ENCODE measurements at regions not wholly inside any gene's neighbourhood (a gene's known extent, or its start where the extent isn't known, plus 50 kb on each side); places are given as distances from the start of the nearest gene placed in this dataset.

- H4K20me1 ChIP-seq (ENCODE audit: low read length) = no peaks in the 10 kb centered on the region
- peaks cover 89% of the 10 kb centered on the region for H3K27me3 ChIP-seq (ENCODE audit: low read length)
- H2AFZ ChIP-seq (ENCODE audit: low read length) = no peak overlapping the region
- no peaks in the 10 kb centered on the region for H3K4me1 ChIP-seq (ENCODE audit: insufficient read depth, low read length)
- ChIA-PET POLR2A (ENCODE audit: unreplicated experiment) (no interaction called here), CTCF (no interaction called here)
- no peak for ATAC-seq
- BruUV-seq (replicated peaks) = no TSS peak
- intact Hi-C loops (cut with micrococcal nuclease) = no loop called here
- DNase-seq = no peak
- no peaks in the 10 kb centered on the region for H3K36me3 ChIP-seq (ENCODE audit: low read depth, low read length)
- TF ChIP-seq, protein P1, sequence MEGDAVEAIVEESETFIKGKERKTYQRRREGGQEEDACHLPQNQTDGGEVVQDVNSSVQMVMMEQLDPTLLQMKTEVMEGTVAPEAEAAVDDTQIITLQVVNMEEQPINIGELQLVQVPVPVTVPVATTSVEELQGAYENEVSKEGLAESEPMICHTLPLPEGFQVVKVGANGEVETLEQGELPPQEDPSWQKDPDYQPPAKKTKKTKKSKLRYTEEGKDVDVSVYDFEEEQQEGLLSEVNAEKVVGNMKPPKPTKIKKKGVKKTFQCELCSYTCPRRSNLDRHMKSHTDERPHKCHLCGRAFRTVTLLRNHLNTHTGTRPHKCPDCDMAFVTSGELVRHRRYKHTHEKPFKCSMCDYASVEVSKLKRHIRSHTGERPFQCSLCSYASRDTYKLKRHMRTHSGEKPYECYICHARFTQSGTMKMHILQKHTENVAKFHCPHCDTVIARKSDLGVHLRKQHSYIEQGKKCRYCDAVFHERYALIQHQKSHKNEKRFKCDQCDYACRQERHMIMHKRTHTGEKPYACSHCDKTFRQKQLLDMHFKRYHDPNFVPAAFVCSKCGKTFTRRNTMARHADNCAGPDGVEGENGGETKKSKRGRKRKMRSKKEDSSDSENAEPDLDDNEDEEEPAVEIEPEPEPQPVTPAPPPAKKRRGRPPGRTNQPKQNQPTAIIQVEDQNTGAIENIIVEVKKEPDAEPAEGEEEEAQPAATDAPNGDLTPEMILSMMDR (conservative IDR thresholded peaks at IDR 0.05; ENCODE audit: low read depth, low read length) = no peak
- TF ChIP-seq EZH2 (IDR thresholded peaks at IDR 0.05; ENCODE audit: low read length, unreplicated experiment) = no peak
- no peak for TF ChIP-seq EZH2phosphoT487 (IDR thresholded peaks at IDR 0.05; ENCODE audit: borderline replicate concordance, low read length)
- no peaks in the 10 kb centered on the region for H3K9me2 ChIP-seq (replicated peaks; ENCODE audit: low read length)
- no peak overlapping the region for H3K27ac ChIP-seq (ENCODE audit: low read length)
- no peak overlapping the region for H3K4me2 ChIP-seq (ENCODE audit: low read length)
- H3K79me2 ChIP-seq (ENCODE audit: low read length) = no peaks in the 10 kb centered on the region
- no peak overlapping the region for H3K4me3 ChIP-seq (ENCODE audit: low read length)
- H3F3A ChIP-seq (ENCODE audit: low read length, unreplicated experiment) = no peaks in the 10 kb centered on the region
- no peaks in the 10 kb centered on the region for H3K9me3 ChIP-seq (ENCODE audit: low read length)
- no peak overlapping the region for H3K9ac ChIP-seq (ENCODE audit: low read length)
Measured at GRCh38 chr12:127829281-127830064, 437.5 kb upstream of the TMEM132C start.

DNA sequence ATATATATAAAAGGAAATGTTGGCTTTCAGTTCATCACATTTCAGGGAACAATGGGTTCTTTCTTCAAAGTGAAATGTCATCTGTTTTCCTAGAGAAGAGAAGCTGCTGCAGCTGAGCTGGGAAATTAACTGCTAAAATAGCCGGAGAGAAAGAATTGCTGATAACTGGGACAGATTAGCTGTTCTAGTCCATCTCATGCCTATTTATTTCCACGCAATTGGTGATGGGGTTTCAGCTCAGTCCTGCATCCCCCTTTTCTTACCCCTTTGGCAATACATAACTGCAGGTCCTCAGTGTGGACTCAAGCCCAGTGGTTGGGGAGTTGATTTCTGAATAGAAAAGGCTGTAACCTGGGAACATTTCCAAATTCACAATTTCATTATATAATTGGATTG lies 436.9 kb upstream of the TMEM132C start:
- DNase-seq (no peak), ATAC-seq (no peak)
- ChIA-PET POLR2A (ENCODE audit: unreplicated experiment) (no interaction called here), CTCF (no interaction called here)
- no peak overlapping the region for H3K27ac ChIP-seq (ENCODE audit: low read length)
- H3K36me3 ChIP-seq (ENCODE audit: low read depth, low read length) = no peaks in the 10 kb centered on the region
- intact Hi-C loops (cut with micrococcal nuclease) = no loop called here
- no TSS peak for BruUV-seq (replicated peaks)
- H3K4me1 ChIP-seq (ENCODE audit: insufficient read depth, low read length) = no peaks in the 10 kb centered on the region
- H3K4me3 ChIP-seq (ENCODE audit: low read length) = no peak overlapping the region
- H3K9me2 ChIP-seq (replicated peaks; ENCODE audit: low read length) = no peaks in the 10 kb centered on the region
- H3K27me3 ChIP-seq (ENCODE audit: low read length) = peaks cover 90% of the 10 kb centered on the region
- no peak for TF ChIP-seq EZH2phosphoT487 (IDR thresholded peaks at IDR 0.05; ENCODE audit: borderline replicate concordance, low read length)
- no peaks in the 10 kb centered on the region for H3K79me2 ChIP-seq (ENCODE audit: low read length)
- no peaks in the 10 kb centered on the region for H3F3A ChIP-seq (ENCODE audit: low read length, unreplicated experiment)
- H3K4me2 ChIP-seq (ENCODE audit: low read length) = no peak overlapping the region
- H2AFZ ChIP-seq (ENCODE audit: low read length) = no peak overlapping the region
- H4K20me1 ChIP-seq (ENCODE audit: low read length) = no peaks in the 10 kb centered on the region
- no peak overlapping the region for H3K9ac ChIP-seq (ENCODE audit: low read length)
- H3K9me3 ChIP-seq (ENCODE audit: low read length) = no peaks in the 10 kb centered on the region

GRCh38 chr12:127830730-127831129 lies 436.2 kb upstream of the TMEM132C start:
- Histone ChIP-seq H3K79me2 (ENCODE audit: low read length) (no peaks in the 10 kb centered on the region), H3K36me3 (ENCODE audit: low read depth, low read length) (no peaks in the 10 kb centered on the region), H3K9me3 (ENCODE audit: low read length) (no peaks in the 10 kb centered on the region), H3K4me2 (ENCODE audit: low read length) (no peak overlapping the region), H3K4me3 (ENCODE audit: low read length) (no peak overlapping the region), H3F3A (ENCODE audit: low read length, unreplicated experiment) (no peaks in the 10 kb centered on the region), H3K9ac (ENCODE audit: low read length) (no peak overlapping the region), H4K20me1 (ENCODE audit: low read length) (no peaks in the 10 kb centered on the region), H3K27me3 (ENCODE audit: low read length) (peaks cover 90% of the 10 kb centered on the region), H3K4me1 (ENCODE audit: insufficient read depth, low read length) (no peaks in the 10 kb centered on the region), H3K9me2 (replicated peaks; ENCODE audit: low read length) (no peaks in the 10 kb centered on the region), H2AFZ (ENCODE audit: low read length) (no peak overlapping the region), H3K27ac (ENCODE audit: low read length) (no peak overlapping the region)
- CTCF ChIA-PET = no interaction called here
- TF ChIP-seq EZH2 (IDR thresholded peaks at IDR 0.05; ENCODE audit: low read length, unreplicated experiment) (no peak), EZH2phosphoT487 (IDR thresholded peaks at IDR 0.05; ENCODE audit: borderline replicate concordance, low read length) (no peak)
- TF ChIP-seq, protein P1 (conservative IDR thresholded peaks at IDR 0.05; ENCODE audit: low read depth, low read length) = no peak
- no peak for DNase-seq
- BruUV-seq (replicated peaks) = no TSS peak
- POLR2A ChIA-PET (ENCODE audit: unreplicated experiment) = no interaction called here
- intact Hi-C loops (cut with micrococcal nuclease) = no loop called here
- ATAC-seq = no peak

Measured in PC-3 (cell line).